Peyer's patch (tissue), 4 donors: ENCODE measurements at regions not wholly inside any gene's neighbourhood (a gene's known extent, or its start where the extent isn't known, plus 50 kb on each side); places are given as distances from the start of the nearest gene placed in this dataset.

Source experiments
- DNase-seq, 3 donors: peaks; one replicate each; pipeline ENCODE4 v3.0.0-alpha.2; 2017 to 2019
- H3K27ac ChIP-seq, 4 donors: fragments of 200-600 bp; sonication (generic); one replicate each; pipeline ENCODE4 v1.5.1; 2016 to 2019
- H3K27me3 ChIP-seq, 2 donors: fragments of 200-600 bp; sonication (generic); one replicate each; pipeline ENCODE4 v1.5.1; 2019
- H3K36me3 ChIP-seq, 3 donors: fragments of 200-600 bp; sonication (generic); one replicate each; pipeline ENCODE4 v1.5.1; 2016 to 2019
- H3K4me1 ChIP-seq, 4 donors: fragments of 200-600 bp; sonication (generic); one replicate each; pipeline ENCODE4 v1.5.1; 2016 to 2019
- H3K4me3 ChIP-seq, 4 donors: fragments of 200-600 bp; sonication (generic); 1 replicate in 3 of 4; 2 replicates in 1 of 4; pipeline ENCODE4 v1.5.1; 2016 to 2019; ENCODE audit warnings: mild to moderate bottlenecking in 1 of 4
- H3K9me3 ChIP-seq, 4 donors: fragments of 200-600 bp; sonication (generic); one replicate each; pipeline ENCODE4 v1.5.1; 2016 to 2019; ENCODE audit warnings: mild to moderate bottlenecking in 1 of 4
- POLR2A ChIP-seq, 2 donors: fragments of 450-650 bp; IDR thresholded peaks; one replicate each; pipeline ENCODE4 v1.5.1; 2017; ENCODE audit warnings: antibody characterized with exemption in 2 of 2, mild to moderate bottlenecking in 2 of 2, moderate library complexity in 2 of 2
- TF ChIP-seq, protein P1 (sequence below), 6 experiments: fragments of 450-650 bp in 4 of 6; fragments of 200-600 bp in 2 of 6; sonication (generic) in 1 of 6; IDR thresholded peaks; one replicate each; pipeline ENCODE4 v1.5.1; 2017 to 2019; ENCODE audit warnings: antibody characterized with exemption in 6 of 6, mild to moderate bottlenecking in 3 of 6, moderate library complexity in 1 of 6

DNA sequence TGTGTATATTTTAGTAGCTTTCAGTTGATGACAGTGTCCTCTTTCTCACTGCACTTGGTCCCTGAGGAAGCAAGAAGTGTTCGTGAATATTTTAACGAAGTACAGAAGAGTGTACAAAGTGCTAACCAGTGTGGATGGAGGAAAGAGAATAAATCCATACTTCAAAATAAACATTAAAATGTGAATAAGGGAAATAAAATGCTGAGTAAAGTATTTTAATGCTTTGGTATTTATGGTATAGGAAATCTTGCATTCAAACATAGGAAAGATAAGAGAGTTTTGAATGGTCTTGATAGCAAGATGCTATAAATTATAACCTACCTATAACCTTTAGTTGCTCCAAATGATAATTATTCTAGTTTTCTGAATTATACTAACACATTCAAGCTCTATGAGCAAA is 493.4 kb upstream of the EYS start:
- Histone ChIP-seq H3K4me3 (no peak overlapping the region), H3K4me1 (no peaks in the 10 kb centered on the region), H3K36me3 (no peaks in the 10 kb centered on the region), H3K27ac (no peak overlapping the region), H3K9me3 (no peaks in the 10 kb centered on the region), H3K27me3 (no peaks in the 10 kb centered on the region)
- TF ChIP-seq POLR2A (IDR thresholded peaks at IDR 0.05) = no peak
- TF ChIP-seq, protein P1, sequence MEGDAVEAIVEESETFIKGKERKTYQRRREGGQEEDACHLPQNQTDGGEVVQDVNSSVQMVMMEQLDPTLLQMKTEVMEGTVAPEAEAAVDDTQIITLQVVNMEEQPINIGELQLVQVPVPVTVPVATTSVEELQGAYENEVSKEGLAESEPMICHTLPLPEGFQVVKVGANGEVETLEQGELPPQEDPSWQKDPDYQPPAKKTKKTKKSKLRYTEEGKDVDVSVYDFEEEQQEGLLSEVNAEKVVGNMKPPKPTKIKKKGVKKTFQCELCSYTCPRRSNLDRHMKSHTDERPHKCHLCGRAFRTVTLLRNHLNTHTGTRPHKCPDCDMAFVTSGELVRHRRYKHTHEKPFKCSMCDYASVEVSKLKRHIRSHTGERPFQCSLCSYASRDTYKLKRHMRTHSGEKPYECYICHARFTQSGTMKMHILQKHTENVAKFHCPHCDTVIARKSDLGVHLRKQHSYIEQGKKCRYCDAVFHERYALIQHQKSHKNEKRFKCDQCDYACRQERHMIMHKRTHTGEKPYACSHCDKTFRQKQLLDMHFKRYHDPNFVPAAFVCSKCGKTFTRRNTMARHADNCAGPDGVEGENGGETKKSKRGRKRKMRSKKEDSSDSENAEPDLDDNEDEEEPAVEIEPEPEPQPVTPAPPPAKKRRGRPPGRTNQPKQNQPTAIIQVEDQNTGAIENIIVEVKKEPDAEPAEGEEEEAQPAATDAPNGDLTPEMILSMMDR (IDR thresholded peaks at IDR 0.05) = no peak
- DNase-seq = no peak

DNA sequence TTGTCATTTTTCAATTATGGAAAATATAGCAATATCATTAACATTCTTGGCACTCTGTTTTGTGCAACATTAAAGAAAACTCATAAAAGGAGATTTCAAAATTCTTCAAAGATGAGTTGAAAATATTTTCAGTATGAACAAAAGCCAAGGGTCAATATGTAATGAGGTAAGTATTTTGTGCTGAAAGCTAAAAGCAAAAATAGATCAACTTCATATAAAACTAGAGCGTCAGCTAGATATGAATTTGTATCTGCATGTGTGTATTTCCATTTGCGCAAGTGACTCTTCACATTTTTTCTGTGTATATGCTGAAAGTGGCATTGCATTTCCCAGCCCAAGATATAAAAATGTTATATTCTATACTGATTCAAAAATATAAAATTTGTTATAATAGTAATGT is 492.1 kb upstream of the EYS start:
- no peak for DNase-seq
- Histone ChIP-seq H3K27ac (no peak overlapping the region), H3K36me3 (no peaks in the 10 kb centered on the region), H3K9me3 (no peaks in the 10 kb centered on the region), H3K4me3 (no peak overlapping the region), H3K27me3 (no peaks in the 10 kb centered on the region), H3K4me1 (no peaks in the 10 kb centered on the region)
- TF ChIP-seq, protein P1 (IDR thresholded peaks at IDR 0.05) = no peak
- no peak for TF ChIP-seq POLR2A (IDR thresholded peaks at IDR 0.05)

DNA sequence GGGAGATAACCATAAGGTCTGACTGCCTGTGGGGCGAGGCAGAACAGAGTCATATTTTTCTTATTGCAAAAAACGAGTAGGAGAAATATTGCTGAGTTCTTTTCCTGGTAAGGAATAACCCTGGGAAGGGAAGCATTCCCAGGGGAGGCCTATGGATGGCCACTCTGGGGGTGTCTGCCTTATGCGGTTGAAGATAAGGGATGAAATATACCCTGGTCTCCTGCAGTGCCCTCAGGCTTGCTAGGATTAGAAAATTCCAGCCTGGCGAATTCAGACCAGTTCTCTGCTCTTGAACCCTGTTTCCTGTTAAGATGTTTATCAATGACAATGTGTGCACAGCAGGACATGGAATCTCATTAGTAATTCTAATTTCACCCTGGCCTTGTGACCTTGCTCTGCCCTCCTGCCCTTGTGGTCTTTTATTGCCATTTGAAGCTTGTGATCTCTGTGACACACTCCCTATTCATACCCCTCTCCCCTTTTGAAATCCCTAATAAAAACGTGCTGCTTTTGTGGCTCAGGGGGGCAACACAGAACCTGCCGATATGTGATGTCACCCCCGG is 491.1 kb upstream of the EYS start:
- Histone ChIP-seq H3K4me3 (no peak overlapping the region), H3K27me3 (no peaks in the 10 kb centered on the region), H3K27ac (no peak overlapping the region), H3K4me1 (no peaks in the 10 kb centered on the region), H3K36me3 (no peaks in the 10 kb centered on the region), H3K9me3 (no peaks in the 10 kb centered on the region)
- TF ChIP-seq, protein P1 (IDR thresholded peaks at IDR 0.05) = no peak
- no peak for TF ChIP-seq POLR2A (IDR thresholded peaks at IDR 0.05)
- DNase-seq = no peak

DNA sequence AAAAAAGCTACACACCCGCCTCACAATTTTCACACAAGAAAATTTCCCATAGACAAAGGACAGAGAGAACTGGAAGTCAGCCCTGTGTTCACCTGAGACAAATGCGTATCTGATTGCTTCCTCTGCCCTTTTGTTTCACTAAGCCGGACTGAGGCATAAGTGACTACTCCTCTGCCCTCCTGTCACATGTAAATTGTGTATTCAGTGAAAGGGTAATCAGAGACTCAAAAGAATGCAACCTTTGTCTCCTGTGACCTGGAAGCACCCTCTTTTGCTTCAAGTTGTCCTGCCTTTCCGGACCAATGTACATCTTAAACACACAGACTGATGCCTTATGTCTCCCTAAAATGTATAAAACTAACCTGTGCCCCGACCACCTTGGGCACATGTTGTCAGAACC is 483.8 kb upstream of the EYS start:
- Histone ChIP-seq H3K36me3 (no peaks in the 10 kb centered on the region), H3K27me3 (no peaks in the 10 kb centered on the region), H3K27ac (no peak overlapping the region), H3K9me3 (peaks cover 0 to 6% (median 0%) of the 10 kb centered on the region in 4 donors), H3K4me3 (no peak overlapping the region), H3K4me1 (no peaks in the 10 kb centered on the region)
- no peak for DNase-seq
- TF ChIP-seq POLR2A (IDR thresholded peaks at IDR 0.05) = no peak
- TF ChIP-seq, protein P1 (IDR thresholded peaks at IDR 0.05) = no peak

- no peaks in the 10 kb centered on the region for H3K36me3 ChIP-seq
- no peak for DNase-seq
- TF ChIP-seq POLR2A (IDR thresholded peaks at IDR 0.05) = no peak
- TF ChIP-seq, protein P1 (IDR thresholded peaks at IDR 0.05) = no peak
Observed at GRCh38 chr6:66189915-66190314, 482.9 kb upstream of the EYS start.

DNA sequence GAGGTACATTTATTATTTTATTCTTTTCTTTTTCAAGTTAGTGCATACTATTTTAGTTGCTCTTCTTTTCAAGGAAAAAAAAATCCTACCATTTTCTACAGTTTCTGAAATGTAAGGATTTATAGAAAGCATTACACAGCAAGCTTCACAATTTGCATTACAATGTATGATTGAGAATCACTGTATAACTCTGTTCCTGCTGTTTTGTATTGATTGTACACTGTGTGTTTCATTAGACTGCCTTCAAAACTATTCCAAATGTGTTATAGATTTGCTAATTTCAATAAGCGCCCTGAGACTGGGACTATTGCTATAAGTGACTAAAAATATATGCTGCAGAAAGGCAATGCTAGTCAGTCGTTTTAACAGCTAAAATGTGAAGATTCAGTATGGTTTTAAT is 479.7 kb upstream of the EYS start:
- no peak overlapping the region for H3K27ac ChIP-seq
- no peak for TF ChIP-seq POLR2A (IDR thresholded peaks at IDR 0.05)
- TF ChIP-seq, protein P1 (IDR thresholded peaks at IDR 0.05) = no peak
- H3K4me1 ChIP-seq = no peaks in the 10 kb centered on the region
- H3K27me3 ChIP-seq = no peaks in the 10 kb centered on the region
- H3K4me3 ChIP-seq = no peak overlapping the region
- no peaks in the 10 kb centered on the region for H3K36me3 ChIP-seq
- no peak for DNase-seq
- H3K9me3 ChIP-seq = peaks cover 0 to 6% (median 0%) of the 10 kb centered on the region in 4 donors

More at GRCh38 chr6:66189915-66190314, 482.9 kb upstream of the EYS start:
- Histone ChIP-seq H3K27me3 (no peaks in the 10 kb centered on the region), H3K4me3 (no peak overlapping the region), H3K4me1 (no peaks in the 10 kb centered on the region), H3K9me3 (peaks cover 0 to 6% (median 0%) of the 10 kb centered on the region in 4 donors), H3K27ac (no peak overlapping the region)
